ENCODE measurements at regions not wholly inside any gene's neighbourhood (a gene's known extent, or its start where the extent isn't known, plus 50 kb on each side); places are given as distances from the start of the nearest gene placed in this dataset.

DNA sequence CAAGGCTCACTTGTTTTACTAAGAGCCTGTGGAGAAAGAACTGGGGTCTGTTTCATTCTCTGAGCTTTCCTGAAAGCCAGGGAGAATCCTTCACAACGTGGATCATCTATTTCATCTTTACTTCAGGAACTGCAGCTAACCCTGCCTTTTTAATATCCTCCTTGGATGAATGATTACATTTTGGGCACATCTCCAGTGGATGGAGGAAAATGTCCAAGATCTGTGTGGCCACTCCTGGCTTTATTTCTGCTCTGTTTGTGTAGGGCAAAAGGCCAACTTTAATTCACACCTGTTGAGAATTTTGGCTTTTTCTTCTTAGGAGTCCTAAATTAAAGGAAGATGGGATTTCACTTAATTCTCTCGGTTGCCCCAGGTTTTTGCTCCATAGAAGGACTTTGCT lies 69.5 kb upstream of the CACNA1E start:
- TF ChIP-seq, protein P1, sequence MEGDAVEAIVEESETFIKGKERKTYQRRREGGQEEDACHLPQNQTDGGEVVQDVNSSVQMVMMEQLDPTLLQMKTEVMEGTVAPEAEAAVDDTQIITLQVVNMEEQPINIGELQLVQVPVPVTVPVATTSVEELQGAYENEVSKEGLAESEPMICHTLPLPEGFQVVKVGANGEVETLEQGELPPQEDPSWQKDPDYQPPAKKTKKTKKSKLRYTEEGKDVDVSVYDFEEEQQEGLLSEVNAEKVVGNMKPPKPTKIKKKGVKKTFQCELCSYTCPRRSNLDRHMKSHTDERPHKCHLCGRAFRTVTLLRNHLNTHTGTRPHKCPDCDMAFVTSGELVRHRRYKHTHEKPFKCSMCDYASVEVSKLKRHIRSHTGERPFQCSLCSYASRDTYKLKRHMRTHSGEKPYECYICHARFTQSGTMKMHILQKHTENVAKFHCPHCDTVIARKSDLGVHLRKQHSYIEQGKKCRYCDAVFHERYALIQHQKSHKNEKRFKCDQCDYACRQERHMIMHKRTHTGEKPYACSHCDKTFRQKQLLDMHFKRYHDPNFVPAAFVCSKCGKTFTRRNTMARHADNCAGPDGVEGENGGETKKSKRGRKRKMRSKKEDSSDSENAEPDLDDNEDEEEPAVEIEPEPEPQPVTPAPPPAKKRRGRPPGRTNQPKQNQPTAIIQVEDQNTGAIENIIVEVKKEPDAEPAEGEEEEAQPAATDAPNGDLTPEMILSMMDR (IDR thresholded peaks at IDR 0.05), result no peak
- no peak for TF ChIP-seq POLR2A (IDR thresholded peaks at IDR 0.05)

All from tibial nerve (tissue), 3 donors.